OCI-LY7 (cell line): ENCODE measurements at regions not wholly inside any gene's neighbourhood (a gene's known extent, or its start where the extent isn't known, plus 50 kb on each side); places are given as distances from the start of the nearest gene placed in this dataset.
"Not testable (repeated sequence)": the region's sequence is repeated elsewhere in the genome, so short reads cannot be mapped to it uniquely, and the experiment has no call there.

Source experiments
- EZH2phosphoT487 ChIP-seq: fragments of 200-600 bp; sonication (generic); IDR thresholded peaks from 2 replicates; pipeline ENCODE4 v1.6.1; 2018; ENCODE audit warnings: low read depth, borderline replicate concordance, mild to moderate bottlenecking, mixed run types, antibody characterized with exemption, low read length, moderate library complexity, mixed read lengths
- TF ChIP-seq, protein P1 (sequence below): fragments of 200-600 bp; sonication (generic); conservative IDR thresholded peaks from 2 replicates; pipeline ENCODE4 v1.5.1; 2014; ENCODE audit warnings: mild to moderate bottlenecking, antibody characterized with exemption, low read length, moderate library complexity, mixed read lengths

DNA sequence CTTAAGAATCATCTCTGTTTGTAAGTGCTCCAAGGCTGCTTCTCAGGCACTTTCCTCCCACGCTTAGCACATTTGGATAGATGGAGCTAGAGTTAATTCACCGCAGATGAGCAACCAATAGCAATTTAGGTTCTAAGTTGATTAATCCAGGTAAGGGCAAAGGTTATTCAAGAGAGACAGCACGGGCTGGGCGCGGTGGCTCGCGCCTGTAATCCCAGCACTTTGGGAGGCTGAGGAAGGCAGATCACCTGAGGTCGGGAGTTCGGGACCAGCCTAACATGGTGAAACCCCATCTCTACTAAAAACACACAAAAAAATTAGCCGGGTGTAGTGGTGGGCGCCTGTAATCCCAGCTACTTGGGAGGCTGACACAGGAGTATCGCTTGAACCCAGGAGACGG is 54.5 kb upstream of the UNC13C start:
- TF ChIP-seq, protein P1, sequence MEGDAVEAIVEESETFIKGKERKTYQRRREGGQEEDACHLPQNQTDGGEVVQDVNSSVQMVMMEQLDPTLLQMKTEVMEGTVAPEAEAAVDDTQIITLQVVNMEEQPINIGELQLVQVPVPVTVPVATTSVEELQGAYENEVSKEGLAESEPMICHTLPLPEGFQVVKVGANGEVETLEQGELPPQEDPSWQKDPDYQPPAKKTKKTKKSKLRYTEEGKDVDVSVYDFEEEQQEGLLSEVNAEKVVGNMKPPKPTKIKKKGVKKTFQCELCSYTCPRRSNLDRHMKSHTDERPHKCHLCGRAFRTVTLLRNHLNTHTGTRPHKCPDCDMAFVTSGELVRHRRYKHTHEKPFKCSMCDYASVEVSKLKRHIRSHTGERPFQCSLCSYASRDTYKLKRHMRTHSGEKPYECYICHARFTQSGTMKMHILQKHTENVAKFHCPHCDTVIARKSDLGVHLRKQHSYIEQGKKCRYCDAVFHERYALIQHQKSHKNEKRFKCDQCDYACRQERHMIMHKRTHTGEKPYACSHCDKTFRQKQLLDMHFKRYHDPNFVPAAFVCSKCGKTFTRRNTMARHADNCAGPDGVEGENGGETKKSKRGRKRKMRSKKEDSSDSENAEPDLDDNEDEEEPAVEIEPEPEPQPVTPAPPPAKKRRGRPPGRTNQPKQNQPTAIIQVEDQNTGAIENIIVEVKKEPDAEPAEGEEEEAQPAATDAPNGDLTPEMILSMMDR: not testable (repeated sequence)
- TF ChIP-seq EZH2phosphoT487: not testable (repeated sequence)
